ENCODE measurements at regions not wholly inside any gene's neighbourhood (a gene's known extent, or its start where the extent isn't known, plus 50 kb on each side); places are given as distances from the start of the nearest gene placed in this dataset.

DNA sequence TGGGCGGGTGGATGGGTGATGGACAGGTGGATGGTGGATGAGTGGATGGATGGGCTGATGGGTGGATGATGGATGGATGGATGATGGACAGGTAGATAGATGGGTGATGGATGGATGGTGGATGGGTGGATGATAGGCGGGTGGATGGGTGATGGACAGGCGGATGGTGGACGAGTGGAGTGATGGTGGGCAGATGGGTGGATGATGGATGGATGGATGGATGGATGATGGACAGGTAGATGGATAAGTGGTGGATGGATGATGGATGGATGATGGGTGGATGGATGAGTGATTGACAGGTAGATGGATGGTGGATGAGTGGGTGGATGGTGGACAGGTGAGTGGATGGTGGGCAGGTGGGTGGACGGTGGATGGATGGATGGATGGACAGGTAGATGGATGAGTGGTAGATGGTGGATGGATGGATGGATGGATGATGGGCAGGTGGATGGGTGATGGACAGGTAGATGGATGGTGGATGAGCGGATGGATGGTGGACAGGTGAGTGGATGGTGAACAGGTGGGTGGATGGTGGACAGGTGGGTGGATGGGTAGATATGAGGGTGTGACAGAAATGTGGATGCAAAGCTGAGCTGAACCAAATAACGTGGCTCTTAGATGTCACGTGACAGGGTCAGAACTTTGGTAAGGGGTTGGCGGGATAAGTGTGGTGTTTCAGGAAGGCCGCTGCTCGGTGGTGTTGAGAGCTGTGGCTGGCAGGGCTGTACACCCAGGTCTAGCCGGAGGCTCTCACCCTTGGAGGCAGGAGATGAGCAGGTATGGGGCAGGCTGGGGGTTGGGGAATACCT, 234.3 kb upstream of the CIBAR2 start:
- DNase-seq (ENCODE audit: low spot score), result no peak

DNA sequence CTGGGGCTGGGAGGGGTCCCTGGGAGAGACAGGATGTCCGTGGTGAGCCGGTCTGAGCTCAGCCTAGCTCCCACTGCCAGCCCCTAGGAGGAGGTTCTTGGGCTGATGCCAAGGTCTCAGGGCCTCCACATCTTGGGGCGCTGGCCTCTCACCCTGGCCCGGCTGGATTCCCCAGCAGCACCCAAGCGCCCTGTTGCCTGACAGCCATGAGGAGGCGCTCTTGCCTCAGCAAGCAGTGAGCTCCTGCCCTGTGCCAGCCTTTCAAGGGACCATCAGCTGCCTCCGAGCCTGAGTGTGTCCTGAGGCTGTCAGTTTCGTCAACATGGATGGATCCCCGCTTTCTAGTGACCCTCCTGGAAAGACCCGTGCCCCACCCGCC, 234.9 kb upstream of the CIBAR2 start:
- DNase-seq (ENCODE audit: low spot score), result no peak

DNA sequence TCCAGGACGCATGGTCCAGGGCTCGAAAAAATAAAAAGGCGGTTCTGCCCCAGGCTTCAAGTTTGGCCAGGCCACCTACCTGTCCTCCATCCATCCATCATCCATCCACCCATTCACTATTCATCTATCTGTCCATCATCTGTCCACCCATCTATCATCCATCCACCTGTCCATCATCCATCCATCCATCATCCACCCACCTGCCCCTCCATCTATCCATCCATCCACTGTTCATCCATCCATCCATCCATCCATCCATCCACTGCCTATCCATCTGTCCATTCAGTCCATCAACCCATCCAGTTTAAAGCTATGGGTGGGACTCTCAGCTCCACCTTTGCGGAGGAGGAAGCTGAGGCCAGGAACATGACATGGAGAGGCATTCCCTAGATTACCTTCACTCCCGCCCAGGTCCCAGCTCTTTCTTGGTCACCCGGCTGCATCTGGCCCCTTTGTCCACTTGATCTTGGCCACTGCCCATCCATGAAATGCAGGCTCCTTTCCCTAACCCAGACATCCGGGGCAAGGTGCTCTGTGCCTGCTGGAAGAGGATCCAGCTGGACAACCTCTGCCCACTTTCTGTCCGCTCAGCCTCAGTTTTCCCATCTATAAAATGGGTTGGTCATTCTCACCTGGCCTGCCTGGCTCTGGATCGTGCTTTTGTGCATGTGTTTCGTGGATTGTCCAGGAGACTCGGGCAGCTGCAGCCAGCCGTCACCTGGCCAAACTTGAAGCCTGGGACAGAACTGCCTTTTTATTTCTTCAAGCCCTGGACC, 236.0 kb upstream of the CIBAR2 start:
- no peak for DNase-seq (ENCODE audit: low spot score)

DNA sequence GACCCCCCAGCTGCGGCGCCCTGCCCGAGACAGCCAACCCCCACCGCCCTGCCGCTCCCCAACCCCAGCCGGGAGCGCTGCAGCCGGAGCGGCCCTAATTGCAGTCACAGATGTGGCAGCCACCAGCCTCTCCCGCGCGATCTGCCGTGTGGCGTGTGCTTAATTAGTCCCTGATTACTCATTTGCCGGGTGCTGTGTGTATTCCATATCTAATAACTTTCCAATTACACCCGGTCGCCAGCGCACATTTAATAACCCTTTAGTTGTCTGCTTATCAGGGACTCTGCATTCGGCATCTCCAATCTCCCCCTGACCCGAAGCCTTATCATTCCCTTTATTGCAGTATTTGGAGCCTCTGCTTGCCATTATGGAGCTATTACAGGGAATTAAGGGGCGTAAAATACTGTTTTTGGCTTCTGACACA, 236.7 kb upstream of the CIBAR2 start:
- DNase-seq (ENCODE audit: low spot score), result no peak

DNA sequence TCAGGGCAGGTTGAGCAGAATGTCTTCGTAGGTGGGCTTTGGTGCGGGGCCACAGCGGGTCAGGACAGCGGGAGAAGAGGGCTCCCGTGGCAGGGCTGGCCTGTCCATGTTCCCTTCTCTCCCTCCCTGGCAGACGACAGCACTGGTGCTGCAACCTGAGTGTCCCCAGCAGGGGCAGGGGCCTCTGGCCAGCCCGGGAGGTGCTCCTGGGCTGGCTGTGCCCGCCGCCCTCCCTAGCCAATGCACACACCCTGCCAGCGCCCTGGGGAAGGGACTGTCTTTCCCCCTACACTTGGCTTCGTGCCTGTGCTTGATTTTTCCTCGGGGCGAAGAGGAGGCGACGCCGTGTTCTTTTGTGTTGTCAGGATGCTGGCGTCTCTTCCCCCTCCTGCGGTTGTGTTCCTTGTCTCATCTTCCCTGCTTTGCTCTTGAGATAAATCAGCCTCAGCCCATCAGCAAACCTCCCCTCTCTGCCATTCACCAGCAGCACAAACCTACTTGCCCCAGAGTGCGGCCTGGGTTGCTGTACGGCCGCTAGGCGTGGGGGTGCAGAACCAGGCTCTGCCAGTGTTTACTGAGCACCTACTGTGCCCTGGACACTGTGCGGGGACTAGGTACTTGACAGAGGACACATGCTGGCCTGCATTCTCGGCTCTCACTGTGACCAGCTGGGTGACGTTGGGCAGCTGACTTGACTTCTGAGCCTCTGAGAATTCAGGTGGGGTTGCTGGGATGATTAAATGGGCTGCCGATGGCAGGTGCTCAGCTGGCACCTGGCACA, 237.3 kb upstream of the CIBAR2 start:
- DNase-seq (ENCODE audit: low spot score), result no peak

DNA sequence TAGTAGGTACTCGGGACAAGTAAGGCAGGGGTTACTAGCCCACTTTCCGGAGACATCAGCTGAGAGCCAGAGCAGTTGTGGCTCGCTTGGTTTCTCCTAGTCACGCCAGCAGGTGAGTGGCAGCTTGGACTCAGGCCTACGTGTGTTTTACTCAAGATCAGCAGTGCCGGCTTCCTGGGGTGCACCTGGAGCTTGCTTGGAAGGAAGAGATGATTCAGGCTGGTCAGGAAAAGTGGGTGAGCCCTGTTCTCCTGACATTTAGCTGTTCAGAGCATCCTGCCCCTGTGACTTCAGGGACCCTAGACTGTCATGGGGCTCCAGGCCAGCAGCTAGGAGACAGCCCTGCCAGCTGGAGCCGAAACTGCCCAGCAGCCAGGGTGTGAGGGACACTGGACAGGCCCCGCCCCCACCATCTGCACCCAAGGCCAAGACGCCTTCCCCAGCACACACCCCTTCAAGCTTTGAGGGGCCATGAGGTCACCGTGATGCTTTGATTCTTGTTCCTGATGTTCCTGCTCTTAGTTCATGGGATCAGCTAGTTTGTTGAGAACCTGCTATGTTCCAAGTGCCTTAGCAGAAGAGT, 238.0 kb upstream of the CIBAR2 start:
- no peak for DNase-seq (ENCODE audit: low spot score)

DNA sequence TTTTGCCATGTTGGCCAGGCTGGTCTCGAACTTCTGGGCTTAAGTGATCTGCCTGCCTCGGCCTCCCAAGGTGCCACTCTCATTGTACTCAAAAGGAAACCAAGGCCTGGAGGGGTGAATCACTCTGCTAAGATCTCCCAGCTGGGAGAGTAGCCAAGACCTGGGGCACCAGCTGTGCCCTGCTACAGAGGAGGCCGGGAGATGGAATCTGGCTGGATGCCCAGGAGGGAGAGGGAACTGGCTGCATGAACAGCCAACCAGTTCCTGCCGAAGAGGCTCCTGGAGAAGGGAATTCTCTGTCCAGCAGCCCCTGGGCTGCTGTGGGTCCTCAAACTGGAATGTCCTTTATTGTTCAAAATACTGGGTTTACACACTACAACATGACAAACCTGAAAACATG, 238.7 kb upstream of the CIBAR2 start:
- no peak for DNase-seq (ENCODE audit: low spot score)

DNA sequence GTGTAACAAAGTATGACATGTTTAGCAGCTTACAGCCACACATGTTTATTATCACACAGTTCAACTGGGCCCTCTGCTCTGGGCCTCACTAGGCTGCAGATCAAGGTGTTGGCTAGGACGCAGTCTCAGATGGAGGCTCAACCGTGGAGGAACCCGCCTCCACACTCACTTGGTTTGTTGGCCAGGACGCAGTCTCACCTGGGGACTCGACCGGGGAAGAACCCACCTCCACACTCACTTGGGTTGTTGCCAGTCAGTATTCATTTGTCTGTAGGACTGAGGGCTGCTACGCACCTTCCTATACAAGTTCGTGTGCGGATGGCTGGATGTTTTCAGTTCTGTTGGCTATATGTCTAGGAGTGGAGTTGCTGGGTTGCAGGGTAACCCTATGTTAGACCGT, 240.7 kb upstream of the CIBAR2 start:
- no peak for DNase-seq (ENCODE audit: low spot score)

DNA sequence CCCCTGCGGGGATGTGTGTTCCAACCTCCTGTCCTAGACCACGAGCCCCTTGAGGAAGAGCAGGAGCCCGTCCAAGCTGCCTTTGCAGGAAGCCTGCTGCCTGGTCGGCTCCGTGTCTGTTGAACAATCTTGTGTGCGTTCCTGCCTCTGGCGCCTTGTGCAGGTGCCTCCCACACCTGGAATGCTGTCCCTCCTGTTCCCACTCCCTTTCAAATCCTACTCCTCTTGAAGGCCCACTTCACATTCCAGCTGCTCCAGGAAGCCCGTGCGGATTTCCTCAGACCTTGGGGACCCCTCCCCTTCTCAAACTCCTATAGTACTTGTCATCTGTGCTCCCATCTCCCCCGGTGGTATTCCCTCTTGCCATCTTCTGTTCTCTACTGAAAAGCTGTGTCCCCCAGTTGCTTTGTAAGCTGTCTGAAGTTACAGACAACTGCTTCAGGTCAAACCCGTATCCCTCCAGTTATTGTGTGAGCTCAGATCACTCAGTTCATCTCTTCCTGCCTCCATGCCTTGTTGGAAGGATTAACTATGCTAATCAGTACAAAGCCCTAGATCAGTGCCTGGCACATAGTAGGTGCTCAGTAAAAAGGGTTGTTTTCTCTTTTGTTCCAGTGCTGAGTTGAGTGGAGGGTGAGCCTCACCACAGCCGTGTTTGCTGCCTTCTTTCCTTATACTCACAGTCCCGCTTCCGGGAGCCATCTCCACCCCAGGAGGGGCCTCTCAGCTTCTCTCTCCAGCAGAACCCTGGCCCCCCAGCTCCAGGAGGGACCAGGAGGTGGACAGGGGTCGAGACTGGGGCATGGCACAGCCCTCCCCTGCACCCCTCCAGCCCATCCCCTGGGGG, 241.8 kb upstream of the CIBAR2 start:
- DNase-seq (ENCODE audit: low spot score), result no peak

DNA sequence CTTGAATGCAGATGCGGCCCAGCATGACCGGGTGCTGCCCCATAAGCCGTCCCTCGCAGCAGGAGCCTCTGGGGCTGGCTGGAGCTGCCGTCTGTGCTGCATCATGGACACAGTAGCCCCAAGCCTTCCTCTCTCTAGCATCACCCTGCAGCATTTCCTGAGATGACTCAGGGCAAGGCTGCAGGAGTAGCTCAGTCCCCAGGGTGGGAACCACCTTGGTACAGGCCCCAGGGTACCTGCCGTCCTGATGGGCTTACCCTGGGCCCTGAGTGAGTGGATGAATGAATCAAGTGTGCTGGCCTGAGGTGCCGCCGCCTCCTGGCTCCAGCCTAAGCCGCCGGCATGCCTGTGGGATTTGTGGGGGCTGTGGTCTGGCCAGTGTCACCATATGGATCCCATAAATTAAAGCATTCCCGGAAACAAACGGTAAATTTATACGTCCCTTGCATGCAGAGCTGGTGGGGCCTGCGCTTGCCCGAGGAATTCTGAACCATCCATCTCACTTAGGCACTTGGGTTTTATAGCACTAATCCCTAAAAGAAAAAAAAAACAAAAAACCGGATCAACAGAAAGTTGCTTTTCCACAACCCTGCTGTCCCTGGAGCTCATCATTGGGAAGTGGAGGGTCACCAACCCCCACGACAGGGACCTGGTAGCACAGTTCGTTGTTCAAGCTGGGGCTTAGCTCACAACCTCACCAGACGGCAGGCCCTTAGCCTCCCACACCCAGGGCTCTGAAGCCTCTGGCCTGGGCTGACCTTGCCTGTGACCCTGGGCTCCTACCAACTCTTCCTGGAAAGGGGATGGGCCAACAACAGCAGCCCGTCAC, 242.6 kb upstream of the CIBAR2 start:
- no peak for DNase-seq (ENCODE audit: low spot score)

DNA sequence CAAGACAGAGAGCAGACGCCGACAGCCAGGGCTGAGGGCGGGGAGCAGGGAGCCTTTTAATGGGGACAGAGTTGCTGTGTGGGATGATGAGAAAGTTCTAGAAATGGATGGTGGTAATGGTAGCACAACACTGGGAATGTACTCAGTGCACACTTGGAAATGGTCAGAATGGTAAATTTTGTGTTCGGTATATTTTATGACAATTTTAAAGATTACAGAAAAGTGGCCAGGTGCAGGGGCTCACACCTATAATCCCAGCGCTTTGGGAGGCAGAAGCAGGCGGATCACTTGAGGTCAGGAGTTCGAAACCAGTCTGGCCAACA, 243.2 kb upstream of the CIBAR2 start:
- no peak for DNase-seq (ENCODE audit: low spot score)

DNA sequence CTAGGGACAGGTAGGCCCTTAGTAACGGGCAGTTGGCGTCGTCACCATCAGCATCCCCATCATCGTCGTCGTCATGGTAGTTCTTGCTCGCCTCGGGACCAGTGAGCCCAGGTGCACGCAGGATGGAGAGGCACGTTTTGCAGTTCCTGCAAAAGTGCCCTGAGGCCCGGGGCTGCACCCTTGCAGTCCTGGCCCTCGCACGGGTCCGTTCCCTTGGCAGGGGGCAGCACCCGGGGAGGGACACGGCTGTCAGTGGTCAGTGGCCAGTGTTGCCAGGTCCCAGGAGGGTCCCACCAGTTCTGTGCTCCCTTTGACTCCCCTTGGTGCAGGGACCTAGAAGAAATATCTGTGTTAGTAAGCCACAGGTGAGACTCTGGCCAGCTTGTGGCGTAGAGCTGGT, 243.9 kb upstream of the CIBAR2 start:
- no peak for DNase-seq (ENCODE audit: low spot score)

DNA sequence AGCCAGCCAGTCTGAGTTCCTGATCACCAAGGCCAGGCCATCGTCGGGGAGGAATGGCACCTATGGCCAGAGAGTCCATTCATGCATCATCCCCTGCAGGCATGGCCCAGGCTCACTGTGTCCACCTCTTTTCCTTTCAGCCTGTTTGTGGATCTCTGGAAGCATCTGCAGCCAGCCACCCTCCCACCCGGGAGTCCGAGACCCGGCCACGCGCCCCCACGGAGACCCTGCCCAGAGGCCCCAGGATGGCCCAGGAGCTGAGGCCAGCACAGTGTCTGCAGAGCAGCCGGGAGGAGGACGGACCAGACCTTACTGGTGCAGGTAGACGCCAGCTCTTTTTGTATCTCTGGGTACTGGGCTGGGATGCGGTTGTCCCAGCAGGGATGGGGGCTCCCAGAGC, 245.1 kb upstream of the CIBAR2 start:
- no peak for DNase-seq (ENCODE audit: low spot score)

DNA sequence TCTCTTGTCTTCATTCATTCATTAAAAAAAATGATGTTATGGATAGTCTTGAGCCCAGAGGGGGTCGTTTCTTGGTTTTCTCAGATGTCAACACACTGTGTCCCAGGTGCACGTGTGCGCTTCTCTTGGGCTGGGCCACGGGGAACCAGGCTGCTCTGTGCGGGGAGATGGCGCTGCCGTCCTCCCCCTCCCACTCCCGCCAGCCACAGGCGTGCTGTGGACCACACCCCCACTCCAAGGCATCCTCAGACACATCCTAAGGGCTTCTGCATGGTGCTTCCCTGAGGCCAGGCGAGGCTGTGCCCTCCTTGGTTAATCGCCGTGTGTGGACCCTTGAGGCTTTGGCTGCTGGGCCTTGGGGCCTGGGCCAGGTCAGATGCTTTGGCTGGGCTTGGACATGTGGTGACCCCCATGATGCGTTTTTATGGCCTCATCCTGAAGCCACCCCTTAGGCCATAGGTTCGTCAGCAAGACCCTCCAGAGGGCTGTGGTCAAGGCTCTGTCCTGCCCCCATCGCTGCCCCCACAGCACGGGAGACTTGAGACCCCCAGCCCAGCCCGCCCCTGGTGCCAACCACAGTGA, 245.7 kb upstream of the CIBAR2 start:
- no peak for DNase-seq (ENCODE audit: low spot score)

DNA sequence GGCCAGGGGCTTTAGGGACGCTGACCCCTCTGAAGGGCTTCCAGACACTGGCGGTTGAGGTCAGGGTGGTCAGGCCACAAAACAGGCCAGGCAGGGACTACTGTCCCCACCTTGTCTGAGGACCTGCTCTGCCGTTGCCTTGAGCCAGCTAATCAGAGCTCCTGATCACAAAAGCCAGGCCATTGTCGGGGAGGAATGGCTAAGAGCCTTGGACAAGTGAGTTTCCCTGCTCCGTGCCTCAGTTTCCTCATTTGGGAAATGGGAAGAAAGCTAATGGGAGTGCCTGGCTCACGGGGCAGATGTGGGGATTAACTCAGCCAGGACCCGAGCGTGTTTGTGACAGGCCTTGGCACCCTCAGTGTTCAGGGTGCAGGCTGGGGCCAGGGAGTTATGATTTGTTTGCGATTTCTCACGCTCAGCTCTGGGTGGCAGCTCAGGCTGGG, 246.5 kb upstream of the CIBAR2 start:
- no peak for DNase-seq (ENCODE audit: low spot score)

DNA sequence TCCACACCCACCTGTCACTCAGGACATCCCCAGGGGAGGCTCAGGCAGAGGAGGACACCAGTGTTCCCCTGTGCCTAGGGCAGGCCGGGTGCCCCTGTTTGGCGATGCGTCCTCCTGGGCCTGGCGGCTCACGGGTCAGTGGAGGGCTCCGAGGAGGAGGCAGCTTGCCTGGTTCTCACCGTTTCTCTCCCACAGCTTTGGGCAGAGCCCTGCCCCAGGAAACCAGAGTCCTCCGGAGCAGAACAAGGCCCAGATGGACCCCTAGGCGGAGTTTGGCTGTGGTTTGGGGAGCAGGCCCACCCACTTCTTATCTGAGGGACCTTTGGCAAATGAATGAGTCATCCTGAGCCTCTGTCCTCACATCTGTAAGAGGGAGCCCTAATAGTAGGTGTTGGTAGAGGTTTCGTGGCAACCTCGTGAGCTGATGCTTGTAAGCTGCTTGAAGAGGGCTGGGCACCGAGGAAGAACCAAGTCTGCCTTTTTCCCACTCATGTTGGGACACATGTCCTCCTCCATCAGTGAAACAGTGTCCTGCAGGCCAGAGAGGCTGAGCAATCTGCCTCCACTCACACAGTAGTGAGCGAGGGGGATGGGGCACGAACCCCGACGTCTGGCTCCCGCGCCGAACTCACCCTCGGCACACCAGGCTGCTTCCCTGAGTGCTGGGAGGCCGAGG, 247.0 kb upstream of the CIBAR2 start:
- DNase-seq (ENCODE audit: low spot score), result no peak

DNA sequence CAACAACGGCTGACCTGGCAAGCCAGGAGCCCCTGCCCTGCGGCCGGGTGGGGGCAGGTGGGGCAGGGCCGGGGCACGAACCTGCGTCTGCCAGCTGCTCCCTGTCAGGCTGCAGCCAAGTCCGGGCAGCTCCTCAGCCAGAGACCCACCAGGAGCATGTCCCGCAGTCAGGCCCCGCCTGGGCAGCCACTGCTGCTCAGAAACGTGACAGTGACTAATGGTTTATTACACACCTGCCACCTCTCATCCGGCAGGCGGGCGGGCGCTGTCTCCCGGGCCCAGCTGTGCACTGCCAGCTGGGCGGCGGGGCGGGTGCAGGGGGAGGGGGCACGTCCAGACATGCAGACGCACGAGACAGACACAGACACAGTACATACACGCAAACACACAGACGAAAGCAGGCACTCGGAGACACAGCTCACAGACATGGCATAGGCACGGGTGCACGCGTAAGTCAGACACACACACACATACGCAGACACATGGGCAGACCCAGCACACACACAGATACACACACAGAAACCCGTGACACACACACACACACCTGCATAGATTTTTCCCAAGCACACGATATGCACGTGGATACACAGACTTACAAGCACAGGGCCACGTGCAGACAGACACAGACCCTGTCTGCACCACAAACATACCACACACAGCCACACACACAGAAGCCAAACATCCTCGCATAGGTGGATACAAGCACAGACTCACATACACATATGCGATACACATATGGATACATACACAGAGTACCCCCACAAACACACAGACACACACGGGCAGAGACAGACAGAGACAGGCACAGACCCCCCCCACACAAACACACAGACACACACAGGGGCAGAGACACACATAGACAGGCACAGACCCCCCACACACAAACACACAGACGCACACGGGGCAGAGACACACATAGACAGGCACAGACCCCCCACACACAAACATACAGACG, 248.3 kb upstream of the CIBAR2 start:
- no peak for DNase-seq (ENCODE audit: low spot score)

DNA sequence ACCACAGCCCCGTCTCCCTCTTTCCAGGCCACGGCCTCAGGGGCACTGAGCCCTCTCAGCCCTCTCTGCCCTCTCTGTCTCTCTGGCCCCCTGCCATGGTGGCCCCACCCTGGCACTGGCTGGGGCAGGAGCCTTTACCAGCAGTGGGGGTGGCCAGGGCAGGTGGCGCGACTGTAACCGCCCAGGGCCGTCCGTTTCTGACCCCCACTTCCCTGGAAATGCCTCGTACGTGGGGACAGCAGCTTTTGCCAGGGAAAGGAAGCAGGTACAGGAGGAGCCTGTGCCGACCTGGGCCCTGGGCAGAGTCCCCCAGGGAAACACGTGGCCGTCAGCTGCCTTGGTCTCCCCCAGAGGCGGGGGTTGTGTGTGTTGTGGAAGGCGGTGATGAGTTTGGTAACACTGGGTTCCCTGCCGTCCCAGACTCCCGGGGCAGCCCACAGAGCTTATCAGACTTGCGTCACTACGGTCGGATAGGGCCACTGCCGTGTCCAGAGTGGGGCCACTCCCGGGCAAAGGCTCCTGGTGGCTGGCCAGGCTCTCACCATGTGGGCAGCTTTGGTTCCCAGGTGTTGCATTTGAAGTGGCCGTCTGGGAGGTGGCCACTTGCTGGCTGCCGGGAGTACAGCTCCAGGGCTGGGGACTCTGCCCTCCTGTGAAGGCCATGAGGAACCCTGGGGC, 249.3 kb upstream of the CIBAR2 start:
- no peak for DNase-seq (ENCODE audit: low spot score)

Measured in HuH-7.5 (cell line).